Brain microvascular endothelial cell (primary cell): ENCODE measurements at regions not wholly inside any gene's neighbourhood (a gene's known extent, or its start where the extent isn't known, plus 50 kb on each side); places are given as distances from the start of the nearest gene placed in this dataset.
"Not testable (repeated sequence)": the region's sequence is repeated elsewhere in the genome, so short reads cannot be mapped to it uniquely, and the experiment has no call there.

Experiments used
- DNase-seq: peaks from one replicate; pipeline ENCODE4 v3.0.0-alpha.2; 2020
- H3K27ac ChIP-seq: fragments of 250-450 bp; sonication (Bioruptor Pico); 2 replicates; pipeline ENCODE4 v1.5.1; 2020; ENCODE audit warnings: mild to moderate bottlenecking, moderate library complexity
- H3K27me3 ChIP-seq: fragments of 250-450 bp; sonication (Bioruptor Pico); replicated peaks from 2 replicates; pipeline ENCODE4 v1.5.1; 2020; ENCODE audit warnings: mild to moderate bottlenecking
- H3K36me3 ChIP-seq: fragments of 250-450 bp; sonication (Bioruptor Pico); replicated peaks from 2 replicates; pipeline ENCODE4 v1.5.1; 2020; ENCODE audit warnings: mild to moderate bottlenecking
- H3K4me3 ChIP-seq: 2 replicates; pipeline ENCODE4 v1.5.1; 2011; ENCODE audit warnings: low read depth, mild to moderate bottlenecking, control low read depth, low read length, moderate library complexity
- in situ Hi-C: cut with HindIII; loops from 2 replicates; pipeline ENCODE4 v1.10.0; 2017; ENCODE audit warnings: low sequenced_read_pairs, low pct_ligation_motif_present
- TF ChIP-seq, protein P1 (sequence below): IDR thresholded peaks from 2 replicates; pipeline ENCODE4 v1.5.1; 2011; ENCODE audit warnings: low read depth, mild to moderate bottlenecking, moderate library complexity, low read length, control low read depth, inconsistent platforms; ENCODE audit errors: missing control alignments

DNA sequence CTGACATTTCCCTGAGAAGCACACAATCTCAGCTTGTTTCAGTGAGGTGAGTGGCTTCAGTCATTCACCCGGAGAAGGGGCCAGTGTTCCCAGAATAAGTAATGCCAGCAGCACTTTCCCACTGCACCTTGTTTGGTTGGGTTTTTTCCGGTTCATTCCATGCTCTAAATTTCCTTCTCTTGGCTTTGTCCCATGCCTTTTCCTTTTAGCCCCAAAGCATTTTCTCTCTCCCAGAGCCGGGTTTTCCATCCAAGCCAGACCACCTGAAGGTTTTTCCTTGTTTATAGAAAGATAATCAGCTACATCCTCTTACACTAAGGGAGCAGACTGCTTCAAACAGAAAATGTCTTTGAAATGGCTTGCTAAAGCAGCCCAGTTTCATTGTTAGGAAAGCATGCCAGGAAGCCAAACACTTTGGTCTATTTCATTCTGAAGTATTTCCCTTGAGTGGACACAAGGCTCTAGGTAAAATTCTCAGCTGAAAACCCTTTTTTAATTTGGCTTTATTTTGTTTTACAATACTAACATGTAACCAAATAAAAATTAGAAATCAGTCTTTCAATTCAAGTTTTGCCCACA lies 501.6 kb downstream of the DTWD2 start:
- H3K36me3 ChIP-seq, result no peaks in the 10 kb centered on the region
- H3K27me3 ChIP-seq, result no peaks in the 10 kb centered on the region
- no peak overlapping the region for H3K4me3 ChIP-seq
- in situ Hi-C loops, result no loop called here
- TF ChIP-seq, protein P1, sequence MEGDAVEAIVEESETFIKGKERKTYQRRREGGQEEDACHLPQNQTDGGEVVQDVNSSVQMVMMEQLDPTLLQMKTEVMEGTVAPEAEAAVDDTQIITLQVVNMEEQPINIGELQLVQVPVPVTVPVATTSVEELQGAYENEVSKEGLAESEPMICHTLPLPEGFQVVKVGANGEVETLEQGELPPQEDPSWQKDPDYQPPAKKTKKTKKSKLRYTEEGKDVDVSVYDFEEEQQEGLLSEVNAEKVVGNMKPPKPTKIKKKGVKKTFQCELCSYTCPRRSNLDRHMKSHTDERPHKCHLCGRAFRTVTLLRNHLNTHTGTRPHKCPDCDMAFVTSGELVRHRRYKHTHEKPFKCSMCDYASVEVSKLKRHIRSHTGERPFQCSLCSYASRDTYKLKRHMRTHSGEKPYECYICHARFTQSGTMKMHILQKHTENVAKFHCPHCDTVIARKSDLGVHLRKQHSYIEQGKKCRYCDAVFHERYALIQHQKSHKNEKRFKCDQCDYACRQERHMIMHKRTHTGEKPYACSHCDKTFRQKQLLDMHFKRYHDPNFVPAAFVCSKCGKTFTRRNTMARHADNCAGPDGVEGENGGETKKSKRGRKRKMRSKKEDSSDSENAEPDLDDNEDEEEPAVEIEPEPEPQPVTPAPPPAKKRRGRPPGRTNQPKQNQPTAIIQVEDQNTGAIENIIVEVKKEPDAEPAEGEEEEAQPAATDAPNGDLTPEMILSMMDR, result no peak
- DNase-seq, result no peak
- no peak overlapping the region for H3K27ac ChIP-seq

GRCh38 chr5:118479285-118479684 lies 509.1 kb downstream of the DTWD2 start:
- TF ChIP-seq, protein P1, result no peak
- Histone ChIP-seq H3K27me3 (no peaks in the 10 kb centered on the region), H3K36me3 (no peaks in the 10 kb centered on the region), H3K27ac (no peak overlapping the region), H3K4me3 (no peak overlapping the region)
- DNase-seq, result no peak
- in situ Hi-C loops, result no loop called here

DNA sequence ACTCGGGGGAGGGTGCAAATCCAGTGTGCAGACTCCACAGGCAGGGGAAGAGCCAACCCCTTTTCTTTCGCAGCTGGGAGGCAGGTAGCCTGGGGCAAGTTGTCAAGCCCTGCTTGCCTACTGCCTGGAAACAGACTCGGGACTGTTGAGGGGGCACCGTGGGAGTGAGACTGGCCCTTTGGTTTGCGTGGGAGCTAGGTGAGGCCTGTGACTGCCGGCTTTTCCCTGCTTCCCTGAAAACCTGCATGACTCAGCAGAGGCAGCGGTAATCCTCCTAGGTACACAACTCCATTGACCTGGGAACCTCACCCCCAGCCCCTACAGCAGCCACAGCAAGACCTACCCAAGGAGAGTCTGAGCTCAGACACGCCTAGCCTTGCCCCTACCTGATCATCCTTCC lies 509.5 kb downstream of the DTWD2 start:
- Histone ChIP-seq H3K4me3 (no peak overlapping the region), H3K27ac (no peak overlapping the region), H3K36me3 (no peaks in the 10 kb centered on the region), H3K27me3 (no peaks in the 10 kb centered on the region)
- in situ Hi-C loops, result no loop called here
- DNase-seq, result no peak
- TF ChIP-seq, protein P1, result no peak

GRCh38 chr5:118468085-118468484 lies 520.3 kb downstream of the DTWD2 start:
- no peak for DNase-seq
- Histone ChIP-seq H3K4me3 (no peak overlapping the region), H3K27me3 (no peaks in the 10 kb centered on the region), H3K36me3 (no peaks in the 10 kb centered on the region), H3K27ac (no peak overlapping the region)
- in situ Hi-C loops, result no loop called here
- TF ChIP-seq, protein P1, result no peak

DNA sequence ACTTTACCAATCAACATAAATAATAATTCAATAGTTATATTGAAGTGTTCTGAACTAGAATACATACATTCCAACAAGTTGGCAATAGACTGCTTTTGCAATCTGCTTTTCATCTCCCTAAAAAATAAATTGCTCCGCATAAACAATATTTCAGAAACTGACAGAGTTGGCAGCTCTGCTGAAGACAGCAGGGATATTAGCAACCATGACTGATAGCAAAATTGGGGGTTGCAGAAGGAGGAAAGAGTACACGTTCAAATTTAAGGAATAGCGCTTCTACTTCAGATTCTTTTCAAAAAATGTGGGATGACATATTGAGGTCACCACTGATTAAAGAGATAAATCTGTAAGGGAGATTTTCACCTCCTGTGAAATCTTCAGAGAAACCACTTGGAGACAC lies 521.2 kb downstream of the DTWD2 start:
- Histone ChIP-seq H3K4me3 (no peak overlapping the region), H3K27me3 (no peaks in the 10 kb centered on the region), H3K36me3 (no peaks in the 10 kb centered on the region), H3K27ac (no peak overlapping the region)
- DNase-seq, result no peak
- TF ChIP-seq, protein P1, result no peak
- in situ Hi-C loops, result no loop called here

DNA sequence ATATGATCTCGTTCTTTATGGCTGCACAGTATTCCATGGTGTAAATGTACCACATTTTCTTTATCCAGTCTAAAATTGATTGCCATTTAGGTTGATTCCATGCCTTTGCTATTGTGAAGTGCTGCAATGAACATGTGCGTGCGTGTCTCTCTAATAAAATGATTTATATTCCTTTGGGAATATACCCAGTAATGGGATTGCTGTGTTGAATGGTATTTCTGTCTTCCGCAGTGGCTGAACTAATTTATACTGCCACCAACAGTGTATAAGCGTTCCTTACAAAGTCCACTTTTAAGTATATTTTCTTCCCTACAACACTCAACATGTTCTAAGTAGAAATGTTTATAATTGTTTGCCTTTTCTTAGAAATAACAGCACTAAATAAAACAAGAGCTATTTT lies 521.9 kb downstream of the DTWD2 start:
- no peak overlapping the region for H3K4me3 ChIP-seq
- in situ Hi-C loops, result no loop called here
- no peaks in the 10 kb centered on the region for H3K36me3 ChIP-seq
- no peak for DNase-seq
- H3K27me3 ChIP-seq, result no peaks in the 10 kb centered on the region
- H3K27ac ChIP-seq, result no peak overlapping the region
- TF ChIP-seq, protein P1, result no peak

DNA sequence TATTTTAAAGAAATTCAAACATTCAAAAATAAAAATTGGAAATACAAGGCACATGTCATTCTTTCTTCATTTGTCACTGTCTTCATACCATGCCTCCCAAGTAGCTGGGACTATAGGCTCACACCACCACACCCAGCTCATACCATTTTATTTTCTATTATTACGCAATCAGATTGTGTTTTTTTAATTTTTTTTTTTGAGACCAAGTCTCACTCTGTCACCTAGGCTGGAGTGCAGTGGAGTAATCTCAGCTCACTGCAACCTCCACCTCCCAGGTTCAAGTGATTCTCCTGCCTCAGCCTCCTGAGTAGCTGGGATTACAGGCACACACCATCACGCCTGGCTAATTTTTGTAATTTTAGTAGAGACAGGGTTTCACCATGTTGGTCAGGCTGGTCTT lies 526.1 kb downstream of the DTWD2 start:
- H3K4me3 ChIP-seq, H3K27me3 ChIP-seq, H3K36me3 ChIP-seq, H3K27ac ChIP-seq, in situ Hi-C loops, DNase-seq: not testable (repeated sequence)
